Left kidney (tissue), 1 donor: ENCODE measurements at regions not wholly inside any gene's neighbourhood (a gene's known extent, or its start where the extent isn't known, plus 50 kb on each side); places are given as distances from the start of the nearest gene placed in this dataset.
A peak's percentile ranks its signal among the peaks of the same experiment; 100 is the strongest.
"Not testable (repeated sequence)": the region's sequence is repeated elsewhere in the genome, so short reads cannot be mapped to it uniquely, and the experiment has no call there.

Experiments
- DNase-seq: peaks from one replicate; pipeline ENCODE4 v3.0.0-alpha.2; 2013

- not testable (repeated sequence) for DNase-seq
Measured at GRCh38 chr12:131601499-131601898, 109.4 kb upstream of the SFSWAP start.

DNA sequence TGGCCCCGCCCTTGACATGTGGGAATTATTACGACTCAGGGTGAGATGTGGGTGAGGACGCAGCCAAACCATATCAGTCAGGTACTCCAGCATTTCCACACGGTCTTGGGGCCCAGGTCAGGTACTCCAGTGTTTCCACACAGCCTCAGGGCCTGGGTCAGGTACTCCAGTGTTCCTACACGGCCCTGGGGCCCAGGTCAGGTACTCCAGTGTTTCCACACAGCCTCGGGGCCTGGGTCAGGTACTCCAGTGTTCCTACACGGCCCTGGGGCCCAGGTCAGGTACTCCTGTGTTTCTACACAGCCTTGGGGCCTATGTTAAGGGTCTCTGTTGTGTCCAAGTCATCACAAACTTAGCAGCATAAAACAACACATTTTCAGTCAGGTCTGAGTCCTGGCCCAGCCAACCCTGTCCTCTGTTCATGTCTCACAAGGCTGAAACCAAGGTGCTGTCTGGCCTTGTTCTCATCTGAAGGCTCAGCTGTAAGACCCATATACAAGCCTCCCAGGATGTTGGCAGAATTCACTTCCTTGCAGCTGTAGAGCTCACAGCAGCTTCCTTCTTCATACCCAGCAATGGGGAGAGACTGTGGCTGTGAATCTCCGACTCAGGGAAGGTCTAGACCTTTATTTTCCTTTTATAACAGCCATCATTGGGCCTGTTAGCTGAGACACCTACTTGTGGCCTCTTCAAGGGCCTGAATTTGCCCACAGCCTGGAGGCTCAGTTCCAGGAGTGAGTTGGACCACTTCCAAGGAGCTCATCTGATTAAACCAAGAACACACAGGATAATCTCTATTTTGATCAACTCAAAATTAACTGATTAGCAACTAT lies 107.6 kb upstream of the SFSWAP start:
- no peak for DNase-seq

DNA sequence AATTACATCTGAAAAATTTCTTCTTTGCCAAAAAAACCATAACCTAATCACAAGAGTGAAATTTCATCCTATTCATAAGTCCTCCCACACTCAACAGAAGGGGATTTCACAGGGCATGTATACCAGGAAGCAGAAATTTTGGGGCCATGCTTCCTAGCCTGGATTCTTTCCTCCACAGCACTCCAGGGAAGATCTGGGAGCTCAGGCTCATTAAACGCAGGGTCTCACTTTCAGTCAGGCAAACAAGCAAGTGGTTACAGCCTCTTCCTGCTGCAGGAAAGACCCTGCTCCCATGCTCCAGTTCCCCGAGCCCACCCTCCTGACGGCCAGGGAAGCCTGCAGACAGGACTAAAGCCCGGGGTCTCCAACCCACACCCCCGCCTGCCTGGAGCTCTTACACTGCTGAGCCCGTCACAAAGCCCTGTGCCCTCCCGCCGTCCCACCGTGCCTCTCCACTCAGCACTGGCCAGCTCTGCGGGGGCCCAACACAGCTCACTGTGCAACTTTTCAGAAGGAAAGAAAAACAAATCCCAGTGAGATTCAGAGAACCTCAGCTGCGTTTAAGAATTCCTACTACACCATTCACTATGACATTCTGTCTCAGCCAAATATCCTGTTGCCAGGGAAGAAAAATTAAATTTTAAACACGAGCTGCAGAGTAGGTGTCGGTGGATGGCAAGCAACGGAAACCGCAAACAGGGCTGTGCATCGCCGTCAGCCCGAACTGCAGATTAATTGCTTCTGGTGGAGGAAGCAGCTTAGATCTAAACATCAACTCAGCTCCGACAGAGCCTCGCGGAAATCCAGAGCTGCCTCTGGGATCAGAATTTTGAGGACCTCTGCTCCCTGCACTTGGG lies 106.7 kb upstream of the SFSWAP start:
- no peak for DNase-seq

- DNase-seq, result no peak
Measured at GRCh38 chr12:131604859-131605258, 106.0 kb upstream of the SFSWAP start.

GRCh38 chr12:131605304-131605829 lies 105.5 kb upstream of the SFSWAP start:
- no peak for DNase-seq

- DNase-seq, result no peak
Measured at GRCh38 chr12:131606218-131606901, 104.5 kb upstream of the SFSWAP start.

DNA sequence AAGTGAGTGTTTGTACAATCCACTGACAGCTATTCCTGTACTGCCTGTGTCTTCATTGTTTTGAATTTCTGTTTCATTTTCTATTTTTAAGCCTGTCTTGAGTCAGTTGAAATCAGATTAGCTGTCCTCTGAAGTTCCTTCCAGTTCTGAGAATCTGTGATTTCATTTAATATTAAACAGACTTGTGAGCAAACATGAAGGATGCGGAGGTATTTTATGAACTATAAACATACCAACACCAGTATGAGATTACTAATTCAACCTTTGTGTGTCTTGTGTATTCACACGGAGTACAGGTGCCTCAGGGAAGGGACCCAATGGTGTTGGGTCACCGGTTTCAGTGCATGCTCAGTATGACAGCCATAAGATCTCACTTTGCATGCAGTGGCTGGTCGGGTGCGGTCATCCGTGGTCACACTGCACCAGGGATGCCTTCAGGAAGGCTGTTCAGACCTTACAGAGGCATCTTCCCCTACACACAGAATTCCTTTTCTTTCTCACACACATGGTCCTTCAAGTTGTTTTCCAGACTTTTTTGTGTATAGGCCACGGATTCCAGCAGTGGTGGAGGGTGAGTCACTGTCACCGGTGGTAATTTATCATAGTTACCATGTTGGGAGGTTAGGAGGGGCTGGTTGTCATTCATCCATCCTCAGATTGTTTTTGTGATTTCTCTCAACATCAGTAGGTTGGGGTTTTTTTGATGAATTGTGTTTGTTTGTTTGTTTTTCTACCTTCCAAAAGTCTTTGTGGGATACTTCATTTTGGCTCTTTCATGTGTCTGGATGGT lies 103.0 kb upstream of the SFSWAP start:
- no peak for DNase-seq

DNA sequence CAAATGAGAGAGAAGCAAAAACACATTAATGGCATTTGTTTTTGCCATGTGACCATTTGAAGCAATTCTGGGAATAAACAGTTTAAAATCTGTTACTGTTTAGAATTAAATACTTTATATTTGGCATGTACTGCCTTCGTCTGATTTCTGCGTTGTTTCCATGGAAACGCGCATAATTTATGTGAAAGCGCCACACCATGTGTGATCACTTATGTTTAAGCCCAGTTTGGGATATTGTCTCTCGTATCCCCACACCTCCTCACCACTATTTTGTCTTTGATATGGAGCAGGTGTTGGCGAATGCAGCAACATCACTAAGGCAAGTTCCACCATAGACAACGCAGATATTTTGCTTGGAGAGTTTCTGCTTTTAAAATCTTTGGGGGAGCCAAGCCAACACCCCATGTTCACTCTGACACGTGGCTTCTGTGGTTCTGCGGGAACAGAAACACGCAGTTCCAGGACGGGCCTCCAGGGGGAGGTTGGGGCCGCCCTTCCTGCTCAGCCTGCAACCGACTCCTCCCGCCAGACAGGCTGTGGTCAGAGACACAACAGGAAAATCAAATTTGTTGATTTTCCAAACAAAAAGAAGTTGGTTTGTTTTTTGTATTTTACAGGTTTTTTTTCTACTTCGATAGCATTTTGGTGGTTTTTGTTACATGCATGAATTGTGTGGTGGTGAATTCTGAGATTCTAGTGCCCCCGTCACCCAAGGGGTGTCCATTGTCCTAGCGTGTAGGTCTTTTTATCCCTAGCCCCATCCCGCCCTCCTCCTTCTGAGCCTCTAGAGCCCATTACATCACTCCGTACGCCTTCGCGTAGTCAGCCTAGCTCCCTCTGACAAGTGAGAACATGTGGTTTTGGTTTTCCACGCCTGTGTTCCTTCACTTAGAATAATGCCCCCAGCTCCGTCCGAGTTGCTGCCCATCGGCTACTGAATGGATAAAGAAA lies 101.9 kb upstream of the SFSWAP start:
- peak; percentile 33 for DNase-seq

- DNase-seq, result no peak
Measured at GRCh38 chr12:131609762-131610161, 101.1 kb upstream of the SFSWAP start.

- no peak for DNase-seq
Measured at GRCh38 chr12:131610181-131610580, 100.7 kb upstream of the SFSWAP start.

DNA sequence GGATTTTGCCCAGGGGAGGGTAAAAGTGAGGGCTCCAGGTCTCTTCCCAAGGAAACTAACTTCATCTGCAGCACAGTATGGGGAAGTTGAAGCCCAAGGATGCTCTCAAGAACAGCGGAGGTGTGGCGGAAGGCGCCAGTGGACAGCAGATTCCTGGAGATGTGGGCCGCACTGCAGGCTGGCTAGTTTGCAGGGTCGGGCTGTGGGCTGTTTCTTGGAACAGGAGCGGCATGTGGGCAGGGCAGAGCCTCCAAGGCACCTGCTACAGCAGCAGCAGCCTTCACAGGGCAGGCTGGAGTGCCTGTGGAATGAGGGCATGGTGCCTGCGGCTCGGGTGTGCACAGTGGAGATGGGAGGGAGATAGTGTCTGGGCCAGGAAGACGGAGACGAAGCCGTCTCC lies 100.0 kb upstream of the SFSWAP start:
- no peak for DNase-seq

DNA sequence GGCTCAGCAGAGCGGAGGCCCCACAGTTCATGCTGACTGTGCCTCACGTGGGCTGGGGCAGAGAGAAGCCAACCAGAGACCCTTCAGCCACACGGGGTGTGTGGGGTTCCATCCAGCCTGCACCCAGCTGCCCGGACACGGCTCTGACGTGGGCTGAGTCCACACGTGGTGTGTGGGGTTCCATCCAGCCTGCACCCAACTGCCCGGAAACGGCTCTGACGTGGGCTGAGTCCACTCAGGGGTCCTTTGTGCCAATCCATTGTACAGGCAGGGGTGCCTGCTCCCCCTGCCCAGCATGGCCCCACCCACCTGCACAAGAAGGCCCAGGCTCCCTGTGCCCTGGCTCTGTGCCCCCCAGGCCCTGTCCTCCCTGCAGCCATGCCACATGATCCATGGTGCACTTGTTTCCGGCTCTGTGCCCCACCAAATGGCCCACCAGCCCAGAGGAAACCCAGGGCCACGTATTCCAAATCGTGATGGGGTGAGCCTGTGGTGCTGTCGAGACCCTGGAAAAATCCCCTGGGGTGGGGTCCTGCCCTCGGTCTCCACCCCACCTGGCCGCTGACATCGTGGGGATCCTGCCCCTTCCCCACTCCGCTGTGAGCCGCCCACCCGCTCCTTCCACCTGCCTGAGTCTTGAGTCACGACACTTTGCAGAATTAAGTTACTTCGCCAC lies 99.3 kb upstream of the SFSWAP start:
- no peak for DNase-seq

GRCh38 chr12:131612092-131612755 lies 98.7 kb upstream of the SFSWAP start:
- DNase-seq, result no peak

DNA sequence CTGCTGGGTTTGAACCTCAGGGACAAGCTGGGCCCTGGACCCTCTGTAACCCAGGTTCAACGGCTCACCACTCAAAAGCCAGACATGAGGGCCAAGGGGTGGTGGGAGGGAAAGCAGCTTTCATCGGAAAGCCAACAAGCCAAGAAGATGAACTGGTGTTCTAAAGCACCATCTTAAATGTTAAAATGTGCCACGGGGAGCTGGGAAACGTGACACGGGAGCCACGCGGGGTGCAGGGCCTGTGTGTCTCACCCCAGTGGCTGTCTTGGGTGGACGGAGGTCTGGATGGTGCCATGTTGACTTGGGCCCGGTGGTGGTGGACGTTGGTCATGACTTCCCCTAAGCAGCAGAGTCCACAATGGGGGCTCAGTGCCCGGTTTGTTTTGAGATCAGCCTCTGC lies 97.7 kb upstream of the SFSWAP start:
- no peak for DNase-seq

DNA sequence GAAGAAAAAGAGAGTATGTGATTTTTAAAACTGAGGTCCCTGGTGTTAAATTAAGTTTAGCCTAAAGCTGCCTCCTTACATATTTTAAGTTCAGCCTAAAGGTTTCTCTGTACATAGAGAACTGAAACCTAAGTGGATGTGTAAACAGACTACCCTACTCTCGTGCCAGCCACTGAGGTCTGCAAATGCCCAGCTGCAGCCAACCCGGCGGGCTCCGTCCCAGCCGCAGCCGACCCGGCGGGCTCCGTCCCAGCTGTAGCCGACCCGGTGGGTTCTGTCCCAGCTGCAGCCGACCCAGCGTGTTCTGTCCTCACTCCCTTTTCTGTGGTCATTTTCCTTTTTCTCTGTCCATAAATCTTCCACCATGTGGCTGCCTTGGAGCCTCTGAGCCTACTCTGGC lies 97.2 kb upstream of the SFSWAP start:
- no peak for DNase-seq

DNA sequence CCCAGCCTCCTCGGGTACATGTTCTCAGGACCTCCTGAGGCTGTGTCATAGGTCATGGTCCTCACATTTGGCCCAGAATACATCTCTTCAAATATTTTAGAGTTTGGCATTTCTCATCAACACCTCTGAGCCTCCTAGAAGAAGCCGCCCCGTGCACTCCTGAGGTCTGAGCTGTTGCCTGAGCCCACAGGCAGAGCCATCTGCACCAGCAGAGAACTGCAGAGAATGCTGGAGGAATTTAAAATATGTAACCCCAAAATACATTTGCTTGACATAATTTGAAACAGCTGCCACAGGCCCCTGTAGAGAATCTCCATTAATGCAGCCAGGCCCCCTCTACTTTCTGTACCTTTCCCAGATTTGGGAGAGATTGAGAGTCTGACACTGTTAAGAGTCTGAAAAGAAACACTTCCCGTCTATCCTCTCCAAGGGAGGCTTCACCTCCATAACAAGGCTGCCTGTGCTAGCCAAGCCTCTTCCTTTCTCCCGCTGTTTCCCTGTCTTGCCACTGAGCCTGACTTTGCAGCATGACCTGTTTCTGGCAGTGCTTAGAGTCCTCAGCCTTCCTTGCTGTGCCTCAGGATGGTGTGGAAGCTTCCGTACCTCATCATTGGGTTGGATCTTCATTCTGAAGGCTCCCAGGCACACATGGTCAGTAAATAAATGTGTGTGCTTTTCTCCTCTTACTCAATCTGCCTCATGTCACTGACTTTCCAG lies 95.4 kb upstream of the SFSWAP start:
- DNase-seq, result no peak

DNA sequence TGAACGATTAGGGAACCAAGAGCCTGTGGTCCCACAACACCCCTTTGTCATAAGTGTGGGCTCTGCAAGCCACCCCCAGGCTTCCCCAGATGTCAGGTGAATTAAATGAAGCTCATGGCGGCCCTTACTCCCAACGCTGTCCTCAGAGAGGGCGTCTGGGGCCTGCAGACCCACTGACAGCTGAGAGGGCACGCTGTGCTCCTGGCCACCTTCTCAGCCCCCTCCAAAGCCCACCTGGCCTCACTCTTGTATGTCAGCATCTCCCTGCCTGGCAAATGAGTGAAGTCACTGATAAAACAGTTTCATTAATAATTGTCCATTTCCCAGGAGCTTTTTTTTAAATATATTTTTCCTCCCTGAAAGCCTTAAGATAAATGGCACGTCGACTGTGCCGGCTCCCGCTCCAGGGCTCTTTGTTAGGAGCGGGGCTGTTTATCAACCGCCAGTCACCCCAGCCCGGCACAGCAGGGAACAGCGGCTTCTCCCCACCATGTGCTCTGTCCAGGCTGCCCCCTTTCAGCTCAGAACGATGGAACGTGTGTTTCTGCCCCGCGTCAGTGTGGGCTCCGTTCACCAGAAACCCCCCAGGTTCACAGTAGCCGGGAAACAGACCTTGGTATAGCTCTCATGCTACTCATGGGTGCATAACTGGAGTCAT lies 94.7 kb upstream of the SFSWAP start:
- no peak for DNase-seq

DNA sequence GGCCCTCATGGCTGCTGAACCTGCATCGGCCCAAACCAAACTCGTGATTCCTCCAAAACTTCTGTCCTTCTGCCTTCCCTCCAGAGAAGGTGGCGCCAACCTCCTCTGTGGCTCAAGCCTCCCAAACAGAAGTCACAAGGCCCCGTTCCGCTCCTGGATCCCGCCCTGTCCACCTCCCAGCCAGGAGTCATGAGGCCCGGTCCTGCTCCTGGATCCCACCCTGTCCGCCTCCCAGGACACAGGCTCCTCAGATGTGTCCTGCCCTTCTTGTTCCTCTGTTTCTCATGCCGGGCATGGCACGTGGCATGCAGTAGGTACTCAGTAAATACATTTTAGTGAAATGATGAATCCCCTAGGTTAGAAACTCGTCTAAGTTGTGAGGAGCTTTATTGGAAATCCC lies 94.2 kb upstream of the SFSWAP start:
- DNase-seq, result no peak
